ENCODE measurements at regions not wholly inside any gene's neighbourhood (a gene's known extent, or its start where the extent isn't known, plus 50 kb on each side); places are given as distances from the start of the nearest gene placed in this dataset.

DNA sequence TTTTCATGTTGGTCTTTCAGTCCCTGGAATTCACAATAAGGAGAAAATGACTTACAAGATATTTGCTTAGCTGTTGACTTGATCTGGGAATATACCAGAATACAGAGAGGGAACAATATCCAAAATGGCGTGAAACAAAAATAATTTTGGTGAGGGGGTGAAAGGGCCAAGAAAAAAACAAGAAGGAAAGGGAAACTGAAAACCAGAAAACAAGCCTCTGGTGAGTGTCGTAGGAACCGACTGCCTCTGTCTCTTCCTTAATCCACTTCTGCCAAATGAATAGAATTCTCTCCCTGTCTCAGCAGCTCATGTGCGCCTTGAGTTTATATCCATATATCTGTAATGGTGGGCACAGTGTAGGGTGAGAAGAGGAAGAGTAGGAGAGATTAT, 367.6 kb downstream of the ETS1 start:
- TF ChIP-seq, protein P1, sequence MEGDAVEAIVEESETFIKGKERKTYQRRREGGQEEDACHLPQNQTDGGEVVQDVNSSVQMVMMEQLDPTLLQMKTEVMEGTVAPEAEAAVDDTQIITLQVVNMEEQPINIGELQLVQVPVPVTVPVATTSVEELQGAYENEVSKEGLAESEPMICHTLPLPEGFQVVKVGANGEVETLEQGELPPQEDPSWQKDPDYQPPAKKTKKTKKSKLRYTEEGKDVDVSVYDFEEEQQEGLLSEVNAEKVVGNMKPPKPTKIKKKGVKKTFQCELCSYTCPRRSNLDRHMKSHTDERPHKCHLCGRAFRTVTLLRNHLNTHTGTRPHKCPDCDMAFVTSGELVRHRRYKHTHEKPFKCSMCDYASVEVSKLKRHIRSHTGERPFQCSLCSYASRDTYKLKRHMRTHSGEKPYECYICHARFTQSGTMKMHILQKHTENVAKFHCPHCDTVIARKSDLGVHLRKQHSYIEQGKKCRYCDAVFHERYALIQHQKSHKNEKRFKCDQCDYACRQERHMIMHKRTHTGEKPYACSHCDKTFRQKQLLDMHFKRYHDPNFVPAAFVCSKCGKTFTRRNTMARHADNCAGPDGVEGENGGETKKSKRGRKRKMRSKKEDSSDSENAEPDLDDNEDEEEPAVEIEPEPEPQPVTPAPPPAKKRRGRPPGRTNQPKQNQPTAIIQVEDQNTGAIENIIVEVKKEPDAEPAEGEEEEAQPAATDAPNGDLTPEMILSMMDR (IDR thresholded peaks at IDR 0.05; ENCODE audit: insufficient read depth, low read length): no peak
- DNase-seq (ENCODE audit: low read depth): no peak
- no peak overlapping the region for H3K4me3 ChIP-seq (ENCODE audit: low read depth, low read length)

DNA sequence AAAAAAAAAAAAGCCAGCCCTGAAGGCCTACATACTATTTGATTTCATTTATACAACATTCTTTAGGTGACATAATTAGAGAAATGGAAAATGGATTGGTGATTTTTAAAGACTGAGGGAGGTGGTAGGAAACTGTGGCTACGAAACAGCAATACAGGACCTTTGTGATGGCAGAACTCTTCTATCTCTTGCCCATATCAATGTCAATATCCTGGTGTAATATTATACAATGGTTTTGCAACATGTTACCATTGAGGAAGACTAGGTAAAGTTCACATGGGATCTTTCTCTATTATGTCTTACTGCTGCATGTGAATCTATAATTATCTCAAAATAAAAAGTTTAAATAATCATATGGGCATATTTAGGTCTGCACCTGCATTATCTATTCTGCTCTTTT, 371.2 kb downstream of the ETS1 start:
- no peak overlapping the region for H3K4me3 ChIP-seq (ENCODE audit: low read depth, low read length)
- TF ChIP-seq, protein P1 (IDR thresholded peaks at IDR 0.05; ENCODE audit: insufficient read depth, low read length): no peak
- DNase-seq (ENCODE audit: low read depth): no peak

DNA sequence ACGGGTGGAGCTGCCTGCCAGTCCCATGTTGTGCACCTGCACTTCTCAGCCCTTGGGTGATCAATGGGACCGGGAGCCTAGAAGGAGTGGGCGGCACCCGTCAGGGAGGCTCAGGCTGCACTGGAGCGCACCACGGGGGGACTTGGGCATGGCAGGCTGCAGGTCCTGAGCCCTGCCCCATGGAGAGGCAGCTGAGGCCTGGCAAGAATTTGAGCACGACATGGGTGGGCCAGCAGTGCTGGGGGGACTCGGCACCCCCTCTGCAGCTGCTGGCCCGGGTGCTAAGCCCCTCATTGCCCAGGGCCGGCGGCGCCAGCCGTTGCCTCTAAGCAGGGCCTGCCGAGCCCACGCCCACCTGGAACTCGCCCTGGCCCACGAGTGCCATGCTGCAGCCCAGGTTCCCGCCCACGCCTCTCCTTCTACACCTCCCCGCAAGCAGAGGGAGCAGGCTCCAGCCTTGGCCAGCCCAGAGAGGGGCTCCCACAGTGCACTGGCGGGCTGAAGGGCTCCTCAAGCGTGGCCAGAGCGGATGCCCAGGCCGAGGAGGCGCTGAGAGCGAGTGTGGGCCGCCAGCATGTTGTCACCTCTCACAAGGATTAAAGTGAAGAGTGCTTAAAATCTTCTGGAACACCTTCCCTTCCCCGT, 372.0 kb downstream of the ETS1 start:
- H3K4me3 ChIP-seq (ENCODE audit: low read depth, low read length): no peak overlapping the region
- no peak for DNase-seq (ENCODE audit: low read depth)
- TF ChIP-seq, protein P1 (IDR thresholded peaks at IDR 0.05; ENCODE audit: insufficient read depth, low read length): no peak

DNA sequence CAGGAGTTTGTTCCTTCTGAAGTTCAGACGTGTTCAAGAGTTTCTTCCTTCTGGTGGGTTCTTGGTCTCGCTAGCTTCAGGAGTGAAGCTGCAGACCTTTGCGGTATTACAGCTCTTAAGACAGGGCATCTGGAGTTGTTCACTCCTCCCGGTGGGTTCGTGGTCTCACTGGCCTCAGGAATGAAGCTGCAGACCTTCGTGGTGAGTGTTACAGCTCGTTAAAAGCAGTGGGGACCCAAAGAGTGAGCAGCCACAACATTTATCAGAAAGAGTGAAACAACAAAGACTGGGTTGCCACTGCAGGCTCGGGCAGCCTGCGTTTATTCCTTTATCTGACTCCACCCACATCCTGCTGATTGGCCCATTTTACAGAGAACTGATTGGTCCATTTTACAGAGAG, 373.1 kb downstream of the ETS1 start:
- TF ChIP-seq, protein P1 (IDR thresholded peaks at IDR 0.05; ENCODE audit: insufficient read depth, low read length): no peak
- DNase-seq (ENCODE audit: low read depth): no peak
- H3K4me3 ChIP-seq (ENCODE audit: low read depth, low read length): no peak overlapping the region

DNA sequence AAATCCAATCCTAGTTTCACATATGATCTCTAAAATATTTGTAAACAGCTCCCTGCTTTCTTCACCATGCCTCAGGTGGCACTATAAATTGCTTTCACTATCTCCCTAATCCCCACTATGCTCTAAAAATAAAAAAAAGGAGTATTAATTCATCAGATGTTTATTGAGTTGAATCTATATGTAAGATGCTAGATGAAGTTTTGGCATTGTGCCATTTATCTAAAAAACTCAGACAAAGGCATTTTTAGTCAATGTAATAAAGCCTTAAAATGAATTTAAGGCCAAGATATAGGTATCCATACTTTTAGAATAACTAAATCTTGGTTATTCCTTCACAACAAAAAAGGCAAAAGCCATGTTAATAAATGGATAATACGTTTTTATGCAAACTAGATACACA, 373.9 kb downstream of the ETS1 start:
- TF ChIP-seq, protein P1 (IDR thresholded peaks at IDR 0.05; ENCODE audit: insufficient read depth, low read length): no peak

DNA sequence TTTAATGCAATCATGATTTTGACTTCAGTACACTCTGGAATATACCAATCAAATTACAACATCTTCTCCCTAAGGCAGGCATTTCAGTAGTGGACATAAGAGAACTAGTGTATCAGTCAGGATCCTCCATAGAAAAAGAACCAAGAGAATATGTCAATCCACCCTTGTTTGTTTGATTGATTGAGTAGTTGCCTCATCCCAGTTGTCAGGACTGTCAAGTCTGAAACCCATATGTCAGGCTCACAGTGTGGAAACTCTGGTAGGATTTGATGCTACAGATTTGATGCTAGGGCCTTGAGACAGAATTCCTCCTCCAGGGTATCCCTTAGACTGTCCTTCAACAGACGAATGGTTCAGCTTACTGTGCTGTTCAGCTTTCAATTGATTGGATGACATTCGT, 375.0 kb downstream of the ETS1 start:
- DNase-seq (ENCODE audit: low read depth): no peak
- TF ChIP-seq, protein P1 (IDR thresholded peaks at IDR 0.05; ENCODE audit: insufficient read depth, low read length): no peak
- H3K4me3 ChIP-seq (ENCODE audit: low read depth, low read length): no peak overlapping the region

More for the DNA sequence above, 373.9 kb downstream of the ETS1 start:
- H3K4me3 ChIP-seq (ENCODE audit: low read depth, low read length): no peak overlapping the region
- DNase-seq (ENCODE audit: low read depth): no peak

Data from fibroblast of the aortic adventitia (primary cell).